HEK293 (cell line): ENCODE measurements at regions not wholly inside any gene's neighbourhood (a gene's known extent, or its start where the extent isn't known, plus 50 kb on each side); places are given as distances from the start of the nearest gene placed in this dataset.
A peak's percentile ranks its signal among the peaks of the same experiment; 100 is the strongest.

ENCODE experiments used
- FEZF1 ChIP-seq: fragments of 450-650 bp; formaldehyde crosslinking; IDR thresholded peaks from 2 replicates; pipeline ENCODE4 v1.5.1; 2016; ENCODE audit warnings: missing biosample characterization, missing genetic modification characterization
- KLF10 ChIP-seq: fragments of 450-650 bp; IDR thresholded peaks from 2 replicates; pipeline ENCODE4 v1.5.1; 2018; ENCODE audit warnings: missing biosample characterization, mild to moderate bottlenecking, missing genetic modification characterization
- KLF7 ChIP-seq: fragments of 450-650 bp; formaldehyde crosslinking; IDR thresholded peaks from 2 replicates; pipeline ENCODE4 v1.5.1; 2016; ENCODE audit warnings: missing biosample characterization, missing genetic modification characterization, borderline replicate concordance
- REST ChIP-seq: fragments of 450-650 bp; formaldehyde crosslinking; IDR thresholded peaks from 2 replicates; pipeline ENCODE4 v1.5.1; 2016; ENCODE audit warnings: missing biosample characterization, missing genetic modification characterization
- ZEB2 ChIP-seq: fragments of 450-650 bp; formaldehyde crosslinking; IDR thresholded peaks from 2 replicates; pipeline ENCODE4 v1.5.1; 2016; ENCODE audit warnings: missing biosample characterization, missing genetic modification characterization
- ZNF10 ChIP-seq: fragments of 450-650 bp; formaldehyde crosslinking; IDR thresholded peaks from 2 replicates; pipeline ENCODE4 v1.5.1; 2017; ENCODE audit warnings: missing biosample characterization, missing genetic modification characterization
- ZNF138 ChIP-seq: fragments of 450-650 bp; formaldehyde crosslinking; IDR thresholded peaks from 2 replicates; pipeline ENCODE4 v1.5.1; 2016; ENCODE audit warnings: missing biosample characterization, missing genetic modification characterization, borderline replicate concordance
- ZNF184 ChIP-seq: fragments of 450-650 bp; IDR thresholded peaks from 2 replicates; pipeline ENCODE4 v1.5.1; 2018; ENCODE audit warnings: missing biosample characterization, mild to moderate bottlenecking, missing genetic modification characterization
- ZNF292 ChIP-seq: fragments of 450-650 bp; formaldehyde crosslinking; IDR thresholded peaks from 2 replicates; pipeline ENCODE4 v1.5.1; 2016; ENCODE audit warnings: low read depth, missing biosample characterization, missing genetic modification characterization, borderline replicate concordance
- ZNF302 ChIP-seq: fragments of 450-650 bp; formaldehyde crosslinking; IDR thresholded peaks from 2 replicates; pipeline ENCODE4 v1.5.1; 2016; ENCODE audit warnings: missing biosample characterization, missing genetic modification characterization, low read depth
- ZNF354C ChIP-seq: fragments of 450-650 bp; formaldehyde crosslinking; IDR thresholded peaks from 2 replicates; pipeline ENCODE4 v1.5.1; 2016; ENCODE audit warnings: missing biosample characterization, missing genetic modification characterization, low read depth, borderline replicate concordance
- ZNF366 ChIP-seq: fragments of 450-650 bp; formaldehyde crosslinking; conservative IDR thresholded peaks from 2 replicates; pipeline ENCODE4 v1.5.1; 2016; ENCODE audit warnings: missing biosample characterization, missing genetic modification characterization
- ZNF394 ChIP-seq: fragments of 450-650 bp; formaldehyde crosslinking; IDR thresholded peaks from 2 replicates; pipeline ENCODE4 v1.5.1; 2016; ENCODE audit warnings: missing biosample characterization, missing genetic modification characterization, mild to moderate bottlenecking, moderate library complexity, borderline replicate concordance
- ZNF501 ChIP-seq: fragments of 450-650 bp; formaldehyde crosslinking; IDR thresholded peaks from 2 replicates; pipeline ENCODE4 v1.5.1; 2016; ENCODE audit warnings: missing biosample characterization, missing genetic modification characterization
- ZNF510 ChIP-seq: fragments of 450-650 bp; formaldehyde crosslinking; IDR thresholded peaks from 2 replicates; pipeline ENCODE4 v1.5.1; 2018; ENCODE audit warnings: mild to moderate bottlenecking, missing genetic modification characterization, missing biosample characterization; ENCODE audit not compliant: insufficient replicate concordance
- ZNF560 ChIP-seq: fragments of 450-650 bp; formaldehyde crosslinking; IDR thresholded peaks from 2 replicates; pipeline ENCODE4 v1.5.1; 2017; ENCODE audit warnings: missing biosample characterization, missing genetic modification characterization, borderline replicate concordance
- ZNF600 ChIP-seq: fragments of 450-650 bp; formaldehyde crosslinking; IDR thresholded peaks from 2 replicates; pipeline ENCODE4 v1.5.1; 2016; ENCODE audit warnings: missing biosample characterization, missing genetic modification characterization
- ZNF610 ChIP-seq: fragments of 450-650 bp; formaldehyde crosslinking; IDR thresholded peaks from 2 replicates; pipeline ENCODE4 v1.5.1; 2016; ENCODE audit warnings: missing biosample characterization, missing genetic modification characterization, borderline replicate concordance
- ZNF639 ChIP-seq: fragments of 450-650 bp; formaldehyde crosslinking; IDR thresholded peaks from 2 replicates; pipeline ENCODE4 v1.5.1; 2016; ENCODE audit warnings: missing biosample characterization, missing genetic modification characterization
- ZNF660 ChIP-seq: fragments of 450-650 bp; IDR thresholded peaks from 2 replicates; pipeline ENCODE4 v1.5.1; 2018; ENCODE audit warnings: missing biosample characterization, mild to moderate bottlenecking, missing genetic modification characterization
- TF ChIP-seq, protein P1 (sequence below): fragments of 450-650 bp; formaldehyde crosslinking; IDR thresholded peaks from 2 replicates; pipeline ENCODE4 v1.5.1; 2016; ENCODE audit warnings: missing biosample characterization, missing genetic modification characterization
- TF ChIP-seq, protein P2 (sequence below): fragments of 450-650 bp; formaldehyde crosslinking; IDR thresholded peaks from 2 replicates; pipeline ENCODE4 v1.5.1; 2016; ENCODE audit warnings: missing biosample characterization, missing genetic modification characterization
- TF ChIP-seq, protein P3 (sequence below): fragments of 450-650 bp; formaldehyde crosslinking; IDR thresholded peaks from 2 replicates; pipeline ENCODE4 v1.5.1; 2017; ENCODE audit warnings: missing biosample characterization, missing genetic modification characterization

GRCh38 chr11:19441752-19442553 lies 201.2 kb upstream of the E2F8 start (continued):
- TF ChIP-seq REST (tag by site-specific recombination) (no peak), ZEB2 (peak; percentile 75), ZNF10 (tag by site-specific recombination) (peak; percentile 59; the same call in 1 of the 2 replicates), ZNF501 (no peak), ZNF366 (tag by site-specific recombination) (peak; percentile 80), ZNF292 (tag by site-specific recombination) (no peak), ZNF302 (tag by site-specific recombination) (no peak), ZNF184 (tag by site-specific recombination) (peak; percentile 38; the same call in 1 of the 2 replicates), KLF10 (peak; percentile 57; the same call in 1 of the 2 replicates), ZNF354C (tag by site-specific recombination) (no peak), ZNF639 (tag by site-specific recombination) (peak; percentile 69; the same call in 1 of the 2 replicates), FEZF1 (tag by site-specific recombination) (no peak), ZNF600 (tag by site-specific recombination) (peak; percentile 77), ZNF510 (tag by site-specific recombination) (no peak), KLF7 (tag by site-specific recombination) (no peak), ZNF394 (tag by site-specific recombination) (peak; percentile 26; the same call in 1 of the 2 replicates), ZNF660 (tag by site-specific recombination) (peak; percentile 82; the same call in 1 of the 2 replicates), ZNF138 (tag by site-specific recombination) (no peak), ZNF610 (tag by site-specific recombination) (no peak), ZNF560 (no peak)
- TF ChIP-seq, protein P1, sequence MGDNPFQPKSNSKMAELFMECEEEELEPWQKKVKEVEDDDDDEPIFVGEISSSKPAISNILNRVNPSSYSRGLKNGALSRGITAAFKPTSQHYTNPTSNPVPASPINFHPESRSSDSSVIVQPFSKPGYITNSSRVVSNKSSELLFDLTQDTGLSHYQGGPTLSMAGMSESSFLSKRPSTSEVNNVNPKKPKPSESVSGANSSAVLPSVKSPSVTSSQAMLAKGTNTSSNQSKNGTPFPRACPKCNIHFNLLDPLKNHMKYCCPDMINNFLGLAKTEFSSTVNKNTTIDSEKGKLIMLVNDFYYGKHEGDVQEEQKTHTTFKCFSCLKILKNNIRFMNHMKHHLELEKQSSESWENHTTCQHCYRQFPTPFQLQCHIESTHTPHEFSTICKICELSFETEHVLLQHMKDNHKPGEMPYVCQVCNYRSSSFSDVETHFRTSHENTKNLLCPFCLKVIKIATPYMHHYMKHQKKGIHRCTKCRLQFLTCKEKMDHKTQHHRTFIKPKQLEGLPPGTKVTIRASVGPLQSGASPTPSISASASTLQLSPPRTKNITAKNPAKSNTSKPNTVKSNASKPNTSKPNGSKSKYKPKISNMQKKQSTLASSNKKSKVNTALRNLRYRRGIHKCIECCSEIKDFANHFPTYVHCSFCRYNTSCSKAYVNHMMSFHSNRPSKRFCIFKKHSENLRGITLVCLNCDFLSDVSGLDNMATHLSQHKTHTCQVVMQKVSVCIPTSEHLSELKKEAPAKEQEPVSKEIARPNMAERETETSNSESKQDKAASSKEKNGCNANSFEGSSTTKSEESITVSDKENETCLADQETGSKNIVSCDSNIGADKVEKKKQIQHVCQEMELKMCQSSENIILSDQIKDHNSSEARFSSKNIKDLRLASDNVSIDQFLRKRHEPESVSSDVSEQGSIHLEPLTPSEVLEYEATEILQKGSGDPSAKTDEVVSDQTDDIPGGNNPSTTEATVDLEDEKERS (tag by site-specific recombination): no peak
- TF ChIP-seq, protein P2, sequence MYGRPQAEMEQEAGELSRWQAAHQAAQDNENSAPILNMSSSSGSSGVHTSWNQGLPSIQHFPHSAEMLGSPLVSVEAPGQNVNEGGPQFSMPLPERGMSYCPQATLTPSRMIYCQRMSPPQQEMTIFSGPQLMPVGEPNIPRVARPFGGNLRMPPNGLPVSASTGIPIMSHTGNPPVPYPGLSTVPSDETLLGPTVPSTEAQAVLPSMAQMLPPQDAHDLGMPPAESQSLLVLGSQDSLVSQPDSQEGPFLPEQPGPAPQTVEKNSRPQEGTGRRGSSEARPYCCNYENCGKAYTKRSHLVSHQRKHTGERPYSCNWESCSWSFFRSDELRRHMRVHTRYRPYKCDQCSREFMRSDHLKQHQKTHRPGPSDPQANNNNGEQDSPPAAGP (tag by site-specific recombination): peak; percentile 62
- TF ChIP-seq, protein P3, sequence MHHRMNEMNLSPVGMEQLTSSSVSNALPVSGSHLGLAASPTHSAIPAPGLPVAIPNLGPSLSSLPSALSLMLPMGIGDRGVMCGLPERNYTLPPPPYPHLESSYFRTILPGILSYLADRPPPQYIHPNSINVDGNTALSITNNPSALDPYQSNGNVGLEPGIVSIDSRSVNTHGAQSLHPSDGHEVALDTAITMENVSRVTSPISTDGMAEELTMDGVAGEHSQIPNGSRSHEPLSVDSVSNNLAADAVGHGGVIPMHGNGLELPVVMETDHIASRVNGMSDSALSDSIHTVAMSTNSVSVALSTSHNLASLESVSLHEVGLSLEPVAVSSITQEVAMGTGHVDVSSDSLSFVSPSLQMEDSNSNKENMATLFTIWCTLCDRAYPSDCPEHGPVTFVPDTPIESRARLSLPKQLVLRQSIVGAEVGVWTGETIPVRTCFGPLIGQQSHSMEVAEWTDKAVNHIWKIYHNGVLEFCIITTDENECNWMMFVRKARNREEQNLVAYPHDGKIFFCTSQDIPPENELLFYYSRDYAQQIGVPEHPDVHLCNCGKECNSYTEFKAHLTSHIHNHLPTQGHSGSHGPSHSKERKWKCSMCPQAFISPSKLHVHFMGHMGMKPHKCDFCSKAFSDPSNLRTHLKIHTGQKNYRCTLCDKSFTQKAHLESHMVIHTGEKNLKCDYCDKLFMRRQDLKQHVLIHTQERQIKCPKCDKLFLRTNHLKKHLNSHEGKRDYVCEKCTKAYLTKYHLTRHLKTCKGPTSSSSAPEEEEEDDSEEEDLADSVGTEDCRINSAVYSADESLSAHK (tag by site-specific recombination): no peak
